ENCODE measurements at regions not wholly inside any gene's neighbourhood (a gene's known extent, or its start where the extent isn't known, plus 50 kb on each side); places are given as distances from the start of the nearest gene placed in this dataset.
A peak's percentile ranks its signal among the peaks of the same experiment; 100 is the strongest.

DNA sequence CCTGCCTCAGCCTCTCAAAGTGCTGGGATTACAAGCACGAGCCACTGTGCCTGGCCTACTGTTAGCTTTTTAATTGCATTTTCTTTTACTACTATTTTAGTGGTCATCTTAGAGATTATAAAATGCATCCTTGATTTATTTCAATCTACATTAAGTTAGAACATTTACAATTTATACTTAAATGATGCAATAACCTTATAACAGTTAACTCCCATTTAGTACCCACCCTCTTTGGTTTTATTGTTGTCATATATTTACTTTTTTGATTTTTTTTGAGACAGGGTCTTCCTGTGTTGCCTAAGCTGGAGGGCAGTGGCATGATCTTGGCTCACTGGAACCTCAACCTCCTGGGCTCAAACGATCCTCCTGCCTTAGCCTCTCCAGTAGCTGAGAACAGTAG is 77.3 kb downstream of the PPCDC start:
- TF ChIP-seq, protein P1, sequence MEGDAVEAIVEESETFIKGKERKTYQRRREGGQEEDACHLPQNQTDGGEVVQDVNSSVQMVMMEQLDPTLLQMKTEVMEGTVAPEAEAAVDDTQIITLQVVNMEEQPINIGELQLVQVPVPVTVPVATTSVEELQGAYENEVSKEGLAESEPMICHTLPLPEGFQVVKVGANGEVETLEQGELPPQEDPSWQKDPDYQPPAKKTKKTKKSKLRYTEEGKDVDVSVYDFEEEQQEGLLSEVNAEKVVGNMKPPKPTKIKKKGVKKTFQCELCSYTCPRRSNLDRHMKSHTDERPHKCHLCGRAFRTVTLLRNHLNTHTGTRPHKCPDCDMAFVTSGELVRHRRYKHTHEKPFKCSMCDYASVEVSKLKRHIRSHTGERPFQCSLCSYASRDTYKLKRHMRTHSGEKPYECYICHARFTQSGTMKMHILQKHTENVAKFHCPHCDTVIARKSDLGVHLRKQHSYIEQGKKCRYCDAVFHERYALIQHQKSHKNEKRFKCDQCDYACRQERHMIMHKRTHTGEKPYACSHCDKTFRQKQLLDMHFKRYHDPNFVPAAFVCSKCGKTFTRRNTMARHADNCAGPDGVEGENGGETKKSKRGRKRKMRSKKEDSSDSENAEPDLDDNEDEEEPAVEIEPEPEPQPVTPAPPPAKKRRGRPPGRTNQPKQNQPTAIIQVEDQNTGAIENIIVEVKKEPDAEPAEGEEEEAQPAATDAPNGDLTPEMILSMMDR (IDR thresholded peaks at IDR 0.05; ENCODE audit: partially characterized antibody, unreplicated experiment): no peak
- DNase-seq: no peak
- no peaks in the 10 kb centered on the region for H3K9me3 Mint-ChIP-seq (ENCODE audit: unreplicated experiment)
- H3K27ac Mint-ChIP-seq (ENCODE audit: unreplicated experiment): no peak overlapping the region
- peaks cover 2% of the 10 kb centered on the region for H3K27me3 Mint-ChIP-seq (ENCODE audit: unreplicated experiment)
- H3K36me3 Mint-ChIP-seq (ENCODE audit: unreplicated experiment): no peaks in the 10 kb centered on the region
- H3K4me1 Mint-ChIP-seq (ENCODE audit: low read depth, unreplicated experiment): peaks cover 3% of the 10 kb centered on the region
- no peak overlapping the region for H3K4me3 Mint-ChIP-seq (ENCODE audit: unreplicated experiment)

DNA sequence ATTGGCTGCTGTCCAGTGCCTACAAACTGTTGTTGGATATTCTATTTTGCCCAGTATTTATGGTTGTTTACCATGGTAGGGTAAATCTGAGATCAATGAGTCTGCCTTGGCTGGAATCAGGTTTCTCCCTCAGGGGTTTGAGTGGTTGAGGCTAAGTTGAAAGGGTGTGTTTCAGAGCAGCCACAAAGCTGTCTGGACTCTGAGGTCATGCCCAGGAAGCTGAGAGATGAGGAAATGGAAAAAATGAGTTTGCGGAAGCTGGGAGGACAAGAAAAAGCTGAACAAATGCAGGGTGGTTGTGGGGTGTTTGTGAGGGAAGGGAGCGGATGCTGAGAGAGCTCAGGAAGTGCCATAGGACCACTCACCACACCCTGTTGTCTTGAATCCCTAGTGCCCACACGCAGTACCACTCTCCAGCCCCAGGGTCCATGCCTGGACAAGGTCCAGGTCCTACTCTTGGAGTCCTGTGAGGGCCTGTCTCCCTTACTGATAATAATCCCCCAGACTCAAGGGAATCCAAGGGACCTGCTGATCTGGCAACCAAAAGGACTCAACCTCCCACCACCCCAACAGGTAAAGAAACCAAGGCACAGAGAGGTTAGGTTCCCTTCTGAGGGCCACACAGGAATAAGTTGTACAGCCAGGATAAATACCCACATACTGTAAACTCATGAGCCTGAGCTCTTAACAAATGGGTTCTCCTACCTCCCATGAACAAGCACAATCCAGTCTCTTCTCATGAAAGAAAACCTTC is 81.6 kb downstream of the PPCDC start:
- H3K9me3 Mint-ChIP-seq (ENCODE audit: unreplicated experiment): peaks cover 1% of the 10 kb centered on the region
- H3K36me3 Mint-ChIP-seq (ENCODE audit: unreplicated experiment): no peaks in the 10 kb centered on the region
- no peak for DNase-seq
- H3K27ac Mint-ChIP-seq (ENCODE audit: unreplicated experiment): peak overlapping the region; percentile 14
- TF ChIP-seq, protein P1 (IDR thresholded peaks at IDR 0.05; ENCODE audit: partially characterized antibody, unreplicated experiment): peak; percentile 13
- H3K4me1 Mint-ChIP-seq (ENCODE audit: low read depth, unreplicated experiment): peaks cover 5% of the 10 kb centered on the region
- H3K4me3 Mint-ChIP-seq (ENCODE audit: unreplicated experiment): no peak overlapping the region
- no peaks in the 10 kb centered on the region for H3K27me3 Mint-ChIP-seq (ENCODE audit: unreplicated experiment)

DNA sequence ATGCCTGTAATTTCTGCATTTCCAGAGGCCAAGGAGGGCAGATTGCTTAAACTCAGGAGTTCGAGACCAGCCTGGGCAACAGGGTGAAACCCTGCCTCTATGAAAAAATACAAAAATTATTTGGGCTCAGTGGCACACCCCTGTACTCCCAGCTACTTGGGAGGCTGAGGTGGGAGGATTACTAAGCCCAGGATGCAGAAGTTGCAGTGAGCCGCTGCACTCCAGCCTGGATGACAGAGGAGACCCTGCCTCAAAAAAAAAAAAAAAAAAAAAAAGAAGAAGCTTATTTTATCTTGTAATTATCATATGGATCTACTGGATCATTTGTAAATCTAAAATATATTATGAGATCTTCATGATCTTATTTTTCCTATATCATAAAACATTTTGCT is 84.1 kb downstream of the PPCDC start:
- DNase-seq: no peak
- peaks cover 5% of the 10 kb centered on the region for H3K4me1 Mint-ChIP-seq (ENCODE audit: low read depth, unreplicated experiment)
- no peak overlapping the region for H3K27ac Mint-ChIP-seq (ENCODE audit: unreplicated experiment)
- TF ChIP-seq, protein P1 (IDR thresholded peaks at IDR 0.05; ENCODE audit: partially characterized antibody, unreplicated experiment): no peak
- no peak overlapping the region for H3K4me3 Mint-ChIP-seq (ENCODE audit: unreplicated experiment)
- H3K27me3 Mint-ChIP-seq (ENCODE audit: unreplicated experiment): peaks cover 4% of the 10 kb centered on the region
- H3K36me3 Mint-ChIP-seq (ENCODE audit: unreplicated experiment): no peaks in the 10 kb centered on the region
- H3K9me3 Mint-ChIP-seq (ENCODE audit: unreplicated experiment): peaks cover 1% of the 10 kb centered on the region

DNA sequence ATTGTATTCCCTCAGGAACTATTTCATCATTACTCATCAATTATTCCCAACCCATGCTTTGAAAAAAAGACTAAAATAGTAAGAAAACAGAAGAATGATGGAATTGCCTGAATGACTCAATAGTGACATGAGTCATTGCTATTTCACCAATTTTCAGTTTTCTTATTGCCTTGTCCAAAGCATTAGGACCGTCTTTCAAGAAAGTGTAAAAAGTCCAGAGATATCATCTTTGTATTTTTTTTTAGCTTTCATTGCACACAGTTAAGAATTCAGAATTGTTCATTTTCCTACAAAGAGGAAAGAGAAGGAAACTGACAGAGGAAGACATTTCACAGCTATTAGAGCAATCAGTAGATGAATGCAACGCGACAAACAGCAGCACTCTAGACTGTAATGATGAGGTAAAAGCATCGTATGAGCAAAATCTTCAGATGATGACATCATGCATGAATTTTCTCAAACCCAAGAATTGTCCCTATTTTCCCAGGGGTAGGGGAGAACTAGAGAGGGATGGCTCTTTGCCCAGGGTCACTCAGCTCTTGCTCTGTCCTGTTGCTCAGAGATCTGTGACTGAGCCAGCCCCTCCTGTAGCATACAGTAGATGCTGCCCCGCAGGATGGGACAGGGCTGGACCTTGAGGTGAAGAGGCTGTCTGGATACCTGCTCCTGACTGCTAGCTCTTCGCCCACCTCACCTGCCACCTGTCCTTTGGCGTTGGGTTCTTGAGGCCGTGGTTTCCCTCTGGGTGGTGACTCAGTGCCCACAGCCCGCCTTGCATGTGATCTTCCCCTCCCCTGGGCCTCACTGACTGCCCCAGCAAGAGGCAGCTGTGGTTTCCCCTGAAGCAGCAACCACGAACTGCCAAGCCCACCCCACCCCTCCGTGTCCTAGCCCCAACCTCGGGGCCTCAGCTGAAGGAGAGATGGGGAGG is 84.8 kb downstream of the PPCDC start:
- no peak for DNase-seq
- H3K4me1 Mint-ChIP-seq (ENCODE audit: low read depth, unreplicated experiment): peaks cover 5% of the 10 kb centered on the region
- peaks cover 4% of the 10 kb centered on the region for H3K36me3 Mint-ChIP-seq (ENCODE audit: unreplicated experiment)
- no peak overlapping the region for H3K27ac Mint-ChIP-seq (ENCODE audit: unreplicated experiment)
- no peak overlapping the region for H3K4me3 Mint-ChIP-seq (ENCODE audit: unreplicated experiment)
- peaks cover 4% of the 10 kb centered on the region for H3K27me3 Mint-ChIP-seq (ENCODE audit: unreplicated experiment)
- peaks cover 5% of the 10 kb centered on the region for H3K9me3 Mint-ChIP-seq (ENCODE audit: unreplicated experiment)
- TF ChIP-seq, protein P1 (IDR thresholded peaks at IDR 0.05; ENCODE audit: partially characterized antibody, unreplicated experiment): no peak
